ENCODE measurements at regions not wholly inside any gene's neighbourhood (a gene's known extent, or its start where the extent isn't known, plus 50 kb on each side); places are given as distances from the start of the nearest gene placed in this dataset.
"Not testable (repeated sequence)": the region's sequence is repeated elsewhere in the genome, so short reads cannot be mapped to it uniquely, and the experiment has no call there.

DNA sequence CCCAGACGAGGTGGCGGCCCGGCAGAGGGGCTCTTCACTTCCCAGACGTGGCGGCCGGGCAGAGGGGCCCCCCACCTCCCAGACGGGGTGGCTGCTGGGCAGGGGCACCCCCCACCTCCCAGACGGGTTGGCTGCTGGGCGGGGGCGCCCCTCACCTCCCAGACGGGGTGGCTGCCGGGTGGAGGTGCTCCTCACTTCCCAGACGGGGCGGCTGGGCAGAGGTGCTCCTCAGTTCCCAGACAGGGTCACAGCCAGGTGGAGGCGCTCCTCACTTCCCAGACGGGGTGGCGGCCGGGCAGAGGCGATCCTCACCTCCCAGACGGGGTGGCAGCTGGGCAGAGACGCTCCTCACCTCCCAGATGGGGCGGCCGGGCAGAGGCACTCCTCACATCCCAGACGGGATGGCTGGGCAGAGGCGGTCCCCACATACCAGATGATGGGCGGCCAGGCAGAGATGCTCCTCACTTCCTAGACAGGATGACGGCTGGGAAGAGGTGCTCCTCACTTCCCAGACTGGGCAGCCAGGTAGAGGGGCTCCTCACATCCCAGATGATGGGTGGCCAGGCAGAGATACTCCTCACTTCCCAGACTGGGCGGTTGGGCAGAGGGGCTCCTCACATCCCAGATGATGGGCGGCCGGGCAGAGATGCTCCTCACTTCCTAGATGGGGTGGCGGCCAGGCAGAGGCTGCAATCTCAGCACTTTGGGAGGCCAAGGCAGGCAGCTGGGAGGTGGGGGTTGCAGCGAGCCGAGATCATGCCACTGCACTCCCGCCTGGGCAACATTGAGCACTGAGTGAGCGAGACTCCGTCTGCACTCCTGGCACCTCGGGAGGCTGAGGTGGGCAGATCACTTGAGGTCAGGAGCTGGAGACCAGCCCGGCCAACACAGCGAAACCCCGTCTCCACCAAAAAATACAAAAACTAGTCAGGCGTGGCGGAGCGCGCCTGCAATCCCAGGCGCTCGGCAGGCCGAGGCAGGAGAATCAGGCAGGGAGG is 391.6 kb upstream of the CYLC2 start:
- TF ChIP-seq, protein P1, sequence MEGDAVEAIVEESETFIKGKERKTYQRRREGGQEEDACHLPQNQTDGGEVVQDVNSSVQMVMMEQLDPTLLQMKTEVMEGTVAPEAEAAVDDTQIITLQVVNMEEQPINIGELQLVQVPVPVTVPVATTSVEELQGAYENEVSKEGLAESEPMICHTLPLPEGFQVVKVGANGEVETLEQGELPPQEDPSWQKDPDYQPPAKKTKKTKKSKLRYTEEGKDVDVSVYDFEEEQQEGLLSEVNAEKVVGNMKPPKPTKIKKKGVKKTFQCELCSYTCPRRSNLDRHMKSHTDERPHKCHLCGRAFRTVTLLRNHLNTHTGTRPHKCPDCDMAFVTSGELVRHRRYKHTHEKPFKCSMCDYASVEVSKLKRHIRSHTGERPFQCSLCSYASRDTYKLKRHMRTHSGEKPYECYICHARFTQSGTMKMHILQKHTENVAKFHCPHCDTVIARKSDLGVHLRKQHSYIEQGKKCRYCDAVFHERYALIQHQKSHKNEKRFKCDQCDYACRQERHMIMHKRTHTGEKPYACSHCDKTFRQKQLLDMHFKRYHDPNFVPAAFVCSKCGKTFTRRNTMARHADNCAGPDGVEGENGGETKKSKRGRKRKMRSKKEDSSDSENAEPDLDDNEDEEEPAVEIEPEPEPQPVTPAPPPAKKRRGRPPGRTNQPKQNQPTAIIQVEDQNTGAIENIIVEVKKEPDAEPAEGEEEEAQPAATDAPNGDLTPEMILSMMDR (IDR thresholded peaks at IDR 0.05; ENCODE audit: low read depth, low read length, poor library complexity, severe bottlenecking): not testable (repeated sequence)
- TF ChIP-seq EZH2phosphoT487 (IDR thresholded peaks at IDR 0.05; ENCODE audit: borderline replicate concordance, low read length): not testable (repeated sequence)

All from DOHH2 (cell line).